ENCODE measurements at regions not wholly inside any gene's neighbourhood (a gene's known extent, or its start where the extent isn't known, plus 50 kb on each side); places are given as distances from the start of the nearest gene placed in this dataset.

GRCh38 chr7:125971656-125972055 lies 1042.0 kb upstream of the POT1 start:
- TF ChIP-seq POLR2A (IDR thresholded peaks at IDR 0.05): no peak
- TF ChIP-seq, protein P1, sequence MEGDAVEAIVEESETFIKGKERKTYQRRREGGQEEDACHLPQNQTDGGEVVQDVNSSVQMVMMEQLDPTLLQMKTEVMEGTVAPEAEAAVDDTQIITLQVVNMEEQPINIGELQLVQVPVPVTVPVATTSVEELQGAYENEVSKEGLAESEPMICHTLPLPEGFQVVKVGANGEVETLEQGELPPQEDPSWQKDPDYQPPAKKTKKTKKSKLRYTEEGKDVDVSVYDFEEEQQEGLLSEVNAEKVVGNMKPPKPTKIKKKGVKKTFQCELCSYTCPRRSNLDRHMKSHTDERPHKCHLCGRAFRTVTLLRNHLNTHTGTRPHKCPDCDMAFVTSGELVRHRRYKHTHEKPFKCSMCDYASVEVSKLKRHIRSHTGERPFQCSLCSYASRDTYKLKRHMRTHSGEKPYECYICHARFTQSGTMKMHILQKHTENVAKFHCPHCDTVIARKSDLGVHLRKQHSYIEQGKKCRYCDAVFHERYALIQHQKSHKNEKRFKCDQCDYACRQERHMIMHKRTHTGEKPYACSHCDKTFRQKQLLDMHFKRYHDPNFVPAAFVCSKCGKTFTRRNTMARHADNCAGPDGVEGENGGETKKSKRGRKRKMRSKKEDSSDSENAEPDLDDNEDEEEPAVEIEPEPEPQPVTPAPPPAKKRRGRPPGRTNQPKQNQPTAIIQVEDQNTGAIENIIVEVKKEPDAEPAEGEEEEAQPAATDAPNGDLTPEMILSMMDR (IDR thresholded peaks at IDR 0.05): no peak
